HL-60 (cell line): ENCODE measurements at regions not wholly inside any gene's neighbourhood (a gene's known extent, or its start where the extent isn't known, plus 50 kb on each side); places are given as distances from the start of the nearest gene placed in this dataset.

Experiments
- DNase-seq, 2 experiments: peaks; one replicate each; pipeline ENCODE4 v3.0.0-alpha.2; 2010 to 2020; ENCODE audit warnings: low read depth in 1 of 2, low spot score in 1 of 2
- H3K27ac ChIP-seq: fragments of 250-450 bp; sonication (Bioruptor Pico); replicated peaks from 2 replicates; pipeline ENCODE4 v1.5.1; 2020; ENCODE audit warnings: mild to moderate bottlenecking, moderate library complexity
- H3K27me3 ChIP-seq: fragments of 250-450 bp; sonication (Bioruptor Pico); 2 replicates; pipeline ENCODE4 v1.5.1; 2021; ENCODE audit warnings: mild to moderate bottlenecking, moderate library complexity; ENCODE audit not compliant: insufficient read depth, poor library complexity, severe bottlenecking
- H3K4me3 ChIP-seq: replicated peaks from 2 replicates; pipeline ENCODE4 v1.5.1; 2011; ENCODE audit warnings: mild to moderate bottlenecking, control low read depth, low read length; ENCODE audit not compliant: insufficient read depth
- CTCF ChIP-seq: IDR thresholded peaks from one replicate; pipeline ENCODE4 v1.5.1; 2011; ENCODE audit warnings: low read length, control low read depth, inconsistent platforms; ENCODE audit not compliant: insufficient read depth
- GABPA ChIP-seq: IDR thresholded peaks from 2 replicates; pipeline ENCODE4 v1.6.1; 2012; ENCODE audit warnings: low read depth
- POLR2AphosphoS5 ChIP-seq: IDR thresholded peaks from 2 replicates; pipeline ENCODE4 v1.6.1; 2012; ENCODE audit warnings: low read depth
- REST ChIP-seq: IDR thresholded peaks from 2 replicates; pipeline ENCODE4 v1.6.1; 2012; ENCODE audit warnings: low read depth; ENCODE audit not compliant: insufficient replicate concordance
- SPI1 ChIP-seq: IDR thresholded peaks from 2 replicates; pipeline ENCODE4 v1.6.1; 2012; ENCODE audit warnings: low read depth, mild to moderate bottlenecking, borderline replicate concordance

- DNase-seq, result no peak
- H3K27me3 ChIP-seq, result no peaks in the 10 kb centered on the region
- no peak overlapping the region for H3K4me3 ChIP-seq
- no peak overlapping the region for H3K27ac ChIP-seq
- no peak for TF ChIP-seq REST
- TF ChIP-seq SPI1, result no peak
- no peak for TF ChIP-seq POLR2AphosphoS5
- TF ChIP-seq GABPA, result no peak
- TF ChIP-seq CTCF, result no peak
These were observed 470.2 kb upstream of the CDH20 start for GRCh38 chr18:60862988-60863387.

- Histone ChIP-seq H3K27me3 (no peaks in the 10 kb centered on the region), H3K27ac (no peak overlapping the region), H3K4me3 (no peak overlapping the region)
- DNase-seq, result no peak
- TF ChIP-seq SPI1, result no peak
- no peak for TF ChIP-seq REST
- TF ChIP-seq GABPA, result no peak
- no peak for TF ChIP-seq POLR2AphosphoS5
- no peak for TF ChIP-seq CTCF
These were observed 467.4 kb upstream of the CDH20 start for GRCh38 chr18:60865801-60866200.

GRCh38 chr18:60870261-60871153 lies 462.7 kb upstream of the CDH20 start:
- Histone ChIP-seq H3K4me3 (no peak overlapping the region), H3K27me3 (no peaks in the 10 kb centered on the region), H3K27ac (no peak overlapping the region)
- TF ChIP-seq GABPA (no peak), CTCF (no peak), POLR2AphosphoS5 (no peak), SPI1 (no peak), REST (no peak)
- no peak for DNase-seq
